Ishikawa (cell line): ENCODE measurements at regions not wholly inside any gene's neighbourhood (a gene's known extent, or its start where the extent isn't known, plus 50 kb on each side); places are given as distances from the start of the nearest gene placed in this dataset.

Experiments
- CEBPB ChIP-seq: IDR thresholded peaks from 2 replicates; pipeline ENCODE4 v1.6.1; 2012
- CREB1 ChIP-seq: IDR thresholded peaks from 2 replicates; pipeline ENCODE4 v1.6.1; 2012; ENCODE audit warnings: low read depth
- EGR1 ChIP-seq: IDR thresholded peaks from 2 replicates; pipeline ENCODE4 v1.6.1; 2012
- EP300 ChIP-seq: IDR thresholded peaks from 2 replicates; pipeline ENCODE4 v1.6.1; 2012; ENCODE audit warnings: borderline replicate concordance
- FOXM1 ChIP-seq: IDR thresholded peaks from 2 replicates; pipeline ENCODE4 v1.6.1; 2012; ENCODE audit warnings: low read depth, borderline replicate concordance
- MAX ChIP-seq: IDR thresholded peaks from 2 replicates; pipeline ENCODE4 v1.6.1; 2012
- NFIC ChIP-seq: IDR thresholded peaks from 2 replicates; pipeline ENCODE4 v1.6.1; 2012
- RAD21 ChIP-seq: IDR thresholded peaks from 2 replicates; pipeline ENCODE4 v1.6.1; 2012; ENCODE audit warnings: low read depth
- REST ChIP-seq: IDR thresholded peaks from 2 replicates; pipeline ENCODE4 v1.6.1; 2012; ENCODE audit warnings: low read depth, mild to moderate bottlenecking
- TAF1 ChIP-seq: IDR thresholded peaks from 2 replicates; pipeline ENCODE4 v1.6.1; 2012; ENCODE audit warnings: low read depth, mild to moderate bottlenecking
- TCF12 ChIP-seq: IDR thresholded peaks from 2 replicates; pipeline ENCODE4 v1.6.1; 2012; ENCODE audit warnings: low read depth
- TEAD4 ChIP-seq: IDR thresholded peaks from 2 replicates; pipeline ENCODE4 v1.6.1; 2012
- USF1 ChIP-seq: IDR thresholded peaks from 2 replicates; pipeline ENCODE4 v1.6.1; 2012
- YY1 ChIP-seq: IDR thresholded peaks from 2 replicates; pipeline ENCODE4 v1.6.1; 2012; ENCODE audit warnings: low read depth
- ZBTB7A ChIP-seq: IDR thresholded peaks from 2 replicates; pipeline ENCODE4 v1.6.1; 2012; ENCODE audit warnings: low read depth

- no peak for TF ChIP-seq ZBTB7A
- TF ChIP-seq CEBPB, result no peak
- no peak for TF ChIP-seq TCF12
- no peak for TF ChIP-seq MAX
- TF ChIP-seq FOXM1, result no peak
Observed at GRCh38 chr7:67361150-67361549, 364.5 kb downstream of the TYW1 start.

GRCh38 chr7:67364441-67365017, 367.9 kb downstream of the TYW1 start:
- TF ChIP-seq REST (no peak), TCF12 (no peak), MAX (0 out of 2 replicates have a peak, but pooled peaks have one; percentile 10)

GRCh38 chr7:67371429-67372305, 375.0 kb downstream of the TYW1 start:
- TF ChIP-seq CEBPB, result no peak
- no peak for TF ChIP-seq EP300
- TF ChIP-seq RAD21, result peak; percentile 85

- TF ChIP-seq CREB1, result no peak
- no peak for TF ChIP-seq EGR1
- no peak for TF ChIP-seq RAD21
- no peak for TF ChIP-seq REST
- no peak for TF ChIP-seq USF1
- TF ChIP-seq EP300, result no peak
- no peak for TF ChIP-seq ZBTB7A
- TF ChIP-seq NFIC, result no peak
- TF ChIP-seq TAF1, result no peak
- TF ChIP-seq TEAD4, result no peak
- no peak for TF ChIP-seq FOXM1
- TF ChIP-seq MAX, result no peak
- no peak for TF ChIP-seq YY1
- TF ChIP-seq TCF12, result no peak
Observed at GRCh38 chr7:67375427-67375826, 378.8 kb downstream of the TYW1 start.

GRCh38 chr7:67377939-67378862, 381.6 kb downstream of the TYW1 start:
- TF ChIP-seq USF1 (peak; percentile 68), CEBPB (no peak), EP300 (no peak), MAX (peak; percentile 56; the same call in 1 of the 2 replicates), ZBTB7A (no peak), TCF12 (no peak), RAD21 (peak; percentile 86), FOXM1 (no peak), EGR1 (no peak), CREB1 (no peak), TAF1 (no peak), REST (no peak)
